HEK293T (cell line): ENCODE measurements at regions not wholly inside any gene's neighbourhood (a gene's known extent, or its start where the extent isn't known, plus 50 kb on each side); places are given as distances from the start of the nearest gene placed in this dataset.

Experiments used
- ARNT ChIP-seq: fragments of 450-650 bp; IDR thresholded peaks from 2 replicates; pipeline ENCODE4 v1.6.1; 2017; ENCODE audit warnings: mild to moderate bottlenecking
- BHLHE40 ChIP-seq: fragments of 450-650 bp; IDR thresholded peaks from 2 replicates; pipeline ENCODE4 v1.6.1; 2016; ENCODE audit warnings: mild to moderate bottlenecking, moderate library complexity, borderline replicate concordance
- FOXA1 ChIP-seq: fragments of 450-650 bp; IDR thresholded peaks from 2 replicates; pipeline ENCODE4 v1.6.1; 2016; ENCODE audit warnings: mild to moderate bottlenecking
- FOXM1 ChIP-seq: fragments of 450-650 bp; IDR thresholded peaks from 2 replicates; pipeline ENCODE4 v1.6.1; 2017; ENCODE audit warnings: mild to moderate bottlenecking, borderline replicate concordance
- L3MBTL2 ChIP-seq: fragments of 450-650 bp; conservative IDR thresholded peaks from 2 replicates; pipeline ENCODE4 v1.6.1; 2016; ENCODE audit warnings: mild to moderate bottlenecking
- NFRKB ChIP-seq: fragments of 450-650 bp; IDR thresholded peaks from 2 replicates; pipeline ENCODE4 v1.6.1; 2016; ENCODE audit warnings: mild to moderate bottlenecking, moderate library complexity
- SP1 ChIP-seq: fragments of 450-650 bp; IDR thresholded peaks from 2 replicates; pipeline ENCODE4 v1.6.1; 2017
- SUZ12 ChIP-seq: fragments of 450-650 bp; IDR thresholded peaks from 2 replicates; pipeline ENCODE4 v1.6.1; 2016; ENCODE audit warnings: mild to moderate bottlenecking
- TF ChIP-seq, protein P1 (sequence below): fragments of 450-650 bp; IDR thresholded peaks from 2 replicates; pipeline ENCODE4 v1.6.1; 2016

DNA sequence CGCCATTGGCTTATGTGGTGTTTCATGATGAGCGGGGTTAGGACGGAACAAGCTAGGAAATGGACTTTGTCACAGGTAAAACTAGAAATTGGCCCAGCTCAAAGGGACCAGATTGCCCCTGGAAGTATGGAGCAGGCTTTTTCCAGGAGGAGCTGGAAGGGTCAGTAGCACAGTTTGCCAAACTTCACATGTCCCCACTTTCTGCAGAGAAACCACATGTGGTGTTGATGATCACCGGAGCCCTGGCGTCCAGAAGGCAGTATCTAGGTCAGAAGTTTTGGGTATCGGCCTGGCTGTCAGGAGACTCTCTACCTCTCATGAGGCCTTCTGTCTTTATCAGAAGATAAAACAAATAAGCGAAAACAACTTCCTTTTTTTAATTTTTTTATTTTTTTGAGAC lies 248.5 kb downstream of the SOX9 start:
- TF ChIP-seq, protein P1, sequence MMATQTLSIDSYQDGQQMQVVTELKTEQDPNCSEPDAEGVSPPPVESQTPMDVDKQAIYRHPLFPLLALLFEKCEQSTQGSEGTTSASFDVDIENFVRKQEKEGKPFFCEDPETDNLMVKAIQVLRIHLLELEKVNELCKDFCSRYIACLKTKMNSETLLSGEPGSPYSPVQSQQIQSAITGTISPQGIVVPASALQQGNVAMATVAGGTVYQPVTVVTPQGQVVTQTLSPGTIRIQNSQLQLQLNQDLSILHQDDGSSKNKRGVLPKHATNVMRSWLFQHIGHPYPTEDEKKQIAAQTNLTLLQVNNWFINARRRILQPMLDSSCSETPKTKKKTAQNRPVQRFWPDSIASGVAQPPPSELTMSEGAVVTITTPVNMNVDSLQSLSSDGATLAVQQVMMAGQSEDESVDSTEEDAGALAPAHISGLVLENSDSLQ: no peak
- no peak for TF ChIP-seq SUZ12
- no peak for TF ChIP-seq L3MBTL2
- no peak for TF ChIP-seq SP1
- no peak for TF ChIP-seq FOXM1
- TF ChIP-seq BHLHE40: no peak
- no peak for TF ChIP-seq FOXA1
- no peak for TF ChIP-seq NFRKB
- no peak for TF ChIP-seq ARNT
